GM23338 (cell line): ENCODE measurements at regions not wholly inside any gene's neighbourhood (a gene's known extent, or its start where the extent isn't known, plus 50 kb on each side); places are given as distances from the start of the nearest gene placed in this dataset.

Experiments used
- ATAC-seq: fragments of 200-7000 bp; cut with Tn5 transposase; 3 replicates; pipeline ENCODE4 v1.9.1; 2020
- DNase-seq: peaks from one replicate; pipeline ENCODE4 v3.0.0-alpha.2; 2015; ENCODE audit warnings: low spot score
- H2AFZ ChIP-seq: fragments of 200-600 bp; sonication (generic); 2 replicates; pipeline ENCODE4 v1.8.0; 2016; ENCODE audit warnings: antibody characterized with exemption, mild to moderate bottlenecking, moderate library complexity
- H3F3A ChIP-seq: fragments of 200-600 bp; sonication (generic); replicated peaks from 2 replicates; pipeline ENCODE4 v1.8.0; 2017; ENCODE audit warnings: antibody characterized with exemption, mixed run types, low read depth
- H3K27ac ChIP-seq: fragments of 200-600 bp; sonication (generic); 2 replicates; pipeline ENCODE4 v1.6.1; 2016; ENCODE audit warnings: low read depth
- H3K27me3 ChIP-seq: fragments of 200-600 bp; sonication (generic); 2 replicates; pipeline ENCODE4 v1.8.0; 2016; ENCODE audit warnings: mild to moderate bottlenecking, mixed run types, moderate library complexity; ENCODE audit not compliant: insufficient read depth
- H3K36me3 ChIP-seq: fragments of 200-600 bp; sonication (generic); 2 replicates; pipeline ENCODE4 v1.8.0; 2016; ENCODE audit warnings: mild to moderate bottlenecking; ENCODE audit not compliant: insufficient read depth
- H3K4me1 ChIP-seq: fragments of 200-600 bp; sonication (generic); 2 replicates; pipeline ENCODE4 v1.8.0; 2016; ENCODE audit warnings: mild to moderate bottlenecking, moderate library complexity; ENCODE audit not compliant: insufficient read depth
- H3K4me2 ChIP-seq: fragments of 200-600 bp; sonication (generic); 2 replicates; pipeline ENCODE4 v1.7.1; 2017; ENCODE audit warnings: mixed run types
- H3K4me3 ChIP-seq: fragments of 200-600 bp; sonication (generic); 2 replicates; pipeline ENCODE4 v1.6.1; 2016; ENCODE audit warnings: mixed run types
- H3K79me2 ChIP-seq: fragments of 200-600 bp; sonication (generic); replicated peaks from 2 replicates; pipeline ENCODE4 v1.8.0; 2017; ENCODE audit warnings: mild to moderate bottlenecking; ENCODE audit not compliant: insufficient read depth
- H3K9me2 ChIP-seq: fragments of 200-600 bp; sonication (generic); 2 replicates; pipeline ENCODE4 v1.8.0; 2017; ENCODE audit not compliant: insufficient read depth
- H4K20me1 ChIP-seq: fragments of 200-600 bp; sonication (generic); replicated peaks from 2 replicates; pipeline ENCODE4 v1.8.0; 2017; ENCODE audit warnings: mild to moderate bottlenecking; ENCODE audit not compliant: insufficient read depth
- H3K27ac Mint-ChIP-seq: 2 replicates; pipeline ENCODE4 v1.8.0; 2020; ENCODE audit warnings: inconsistent platforms, mild to moderate bottlenecking, moderate library complexity, mixed read lengths
- H3K27me3 Mint-ChIP-seq: 3 replicates; pipeline ENCODE4 v1.8.0; 2022; ENCODE audit warnings: low read depth, mild to moderate bottlenecking, moderate library complexity, mixed read lengths, inconsistent platforms; ENCODE audit not compliant: insufficient read depth, poor library complexity
- H3K36me3 Mint-ChIP-seq: 3 replicates; pipeline ENCODE4 v1.8.0; 2021; ENCODE audit warnings: low read depth, mild to moderate bottlenecking, inconsistent platforms, moderate library complexity, mixed read lengths
- H3K4me1 Mint-ChIP-seq: 3 replicates; pipeline ENCODE4 v1.8.0; 2020; ENCODE audit warnings: mild to moderate bottlenecking, inconsistent platforms, mixed read lengths
- H3K4me3 Mint-ChIP-seq: 3 replicates; pipeline ENCODE4 v1.8.0; 2021; ENCODE audit warnings: moderate library complexity, mild to moderate bottlenecking, inconsistent platforms, mixed read lengths
- H3K9me3 Mint-ChIP-seq: 3 replicates; pipeline ENCODE4 v1.8.0; 2020; ENCODE audit warnings: moderate library complexity, mild to moderate bottlenecking, inconsistent platforms, mixed read lengths
- CREB1 ChIP-seq: fragments of 250-450 bp; sonication (Bioruptor Pico); IDR thresholded peaks from 2 replicates; pipeline ENCODE4 v1.5.0; 2020; ENCODE audit warnings: low read depth, mild to moderate bottlenecking, moderate library complexity
- EZH2 ChIP-seq: fragments of 200-600 bp; sonication (generic); IDR thresholded peaks from one replicate; pipeline ENCODE4 v1.8.0; 2017; ENCODE audit warnings: antibody characterized with exemption, mild to moderate bottlenecking, low read depth; ENCODE audit not compliant: unreplicated experiment
- EZH2phosphoT487 ChIP-seq: fragments of 200-600 bp; sonication (generic); IDR thresholded peaks from one replicate; pipeline ENCODE4 v1.8.1; 2018; ENCODE audit warnings: antibody characterized with exemption; ENCODE audit not compliant: unreplicated experiment
- JUNB ChIP-seq: IDR thresholded peaks from one replicate; pipeline ENCODE4 v1.6.1; 2016; ENCODE audit warnings: antibody characterized with exemption; ENCODE audit not compliant: unreplicated experiment
- NANOG ChIP-seq: IDR thresholded peaks from 2 replicates; pipeline ENCODE4 v1.6.1; 2016; ENCODE audit warnings: antibody characterized with exemption, borderline replicate concordance
- STAT1 ChIP-seq: IDR thresholded peaks from one replicate; pipeline ENCODE4 v1.6.1; 2016; ENCODE audit warnings: antibody characterized with exemption; ENCODE audit not compliant: unreplicated experiment
- ZNF114 ChIP-seq: fragments of 250-450 bp; sonication (Bioruptor Pico); IDR thresholded peaks from 2 replicates; pipeline ENCODE4 v1.5.0; 2020; ENCODE audit warnings: mild to moderate bottlenecking, moderate library complexity
- ZNF331 ChIP-seq: fragments of 250-450 bp; sonication (Bioruptor Pico); IDR thresholded peaks from 2 replicates; pipeline ENCODE4 v1.5.0; 2020; ENCODE audit warnings: low read depth, mild to moderate bottlenecking, moderate library complexity
- TF ChIP-seq, protein P1 (sequence below): IDR thresholded peaks from 2 replicates; pipeline ENCODE4 v1.6.1; 2016; ENCODE audit warnings: antibody characterized with exemption
- TF ChIP-seq, protein P2 (sequence below): IDR thresholded peaks from one replicate; pipeline ENCODE4 v1.6.1; 2018; ENCODE audit warnings: antibody characterized with exemption; ENCODE audit not compliant: unreplicated experiment
- TF ChIP-seq, protein P3 (sequence below), 2 experiments: fragments of 200-600 bp in 1 of 2; sonication (generic) in 1 of 2; conservative IDR thresholded peaks; 2 replicates each; pipeline versions ENCODE4 v1.5.1 to v1.6.1; 2016 to 2017; ENCODE audit warnings: antibody characterized with exemption in 2 of 2, low read depth in 2 of 2, mild to moderate bottlenecking in 2 of 2, moderate library complexity in 1 of 2

DNA sequence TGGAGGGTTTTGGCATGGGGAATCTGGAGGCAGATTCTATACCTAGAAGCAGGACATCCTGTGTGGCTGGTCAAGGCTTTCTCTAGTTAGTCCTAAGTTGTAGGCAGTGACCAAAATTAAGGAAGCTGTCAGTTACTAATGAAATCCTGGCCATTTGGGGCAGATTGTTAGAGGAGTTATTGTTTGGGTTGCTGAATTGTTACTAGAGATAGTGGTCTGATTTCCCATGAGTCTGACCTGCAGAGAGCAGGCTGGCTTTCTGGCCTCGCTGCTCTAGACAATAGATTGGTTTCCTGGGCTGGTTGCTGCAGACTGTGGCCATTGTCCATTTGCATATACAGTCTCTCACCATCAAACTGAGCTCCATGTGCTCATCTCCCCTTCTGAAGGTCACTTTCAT lies 205.0 kb upstream of the SASH1 start (continued):
- TF ChIP-seq, protein P1, sequence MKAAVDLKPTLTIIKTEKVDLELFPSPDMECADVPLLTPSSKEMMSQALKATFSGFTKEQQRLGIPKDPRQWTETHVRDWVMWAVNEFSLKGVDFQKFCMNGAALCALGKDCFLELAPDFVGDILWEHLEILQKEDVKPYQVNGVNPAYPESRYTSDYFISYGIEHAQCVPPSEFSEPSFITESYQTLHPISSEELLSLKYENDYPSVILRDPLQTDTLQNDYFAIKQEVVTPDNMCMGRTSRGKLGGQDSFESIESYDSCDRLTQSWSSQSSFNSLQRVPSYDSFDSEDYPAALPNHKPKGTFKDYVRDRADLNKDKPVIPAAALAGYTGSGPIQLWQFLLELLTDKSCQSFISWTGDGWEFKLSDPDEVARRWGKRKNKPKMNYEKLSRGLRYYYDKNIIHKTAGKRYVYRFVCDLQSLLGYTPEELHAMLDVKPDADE: no peak
- no peak for TF ChIP-seq EZH2phosphoT487
- TF ChIP-seq ZNF331 (CRISPR knock-in tag): no peak
- TF ChIP-seq, protein P2, sequence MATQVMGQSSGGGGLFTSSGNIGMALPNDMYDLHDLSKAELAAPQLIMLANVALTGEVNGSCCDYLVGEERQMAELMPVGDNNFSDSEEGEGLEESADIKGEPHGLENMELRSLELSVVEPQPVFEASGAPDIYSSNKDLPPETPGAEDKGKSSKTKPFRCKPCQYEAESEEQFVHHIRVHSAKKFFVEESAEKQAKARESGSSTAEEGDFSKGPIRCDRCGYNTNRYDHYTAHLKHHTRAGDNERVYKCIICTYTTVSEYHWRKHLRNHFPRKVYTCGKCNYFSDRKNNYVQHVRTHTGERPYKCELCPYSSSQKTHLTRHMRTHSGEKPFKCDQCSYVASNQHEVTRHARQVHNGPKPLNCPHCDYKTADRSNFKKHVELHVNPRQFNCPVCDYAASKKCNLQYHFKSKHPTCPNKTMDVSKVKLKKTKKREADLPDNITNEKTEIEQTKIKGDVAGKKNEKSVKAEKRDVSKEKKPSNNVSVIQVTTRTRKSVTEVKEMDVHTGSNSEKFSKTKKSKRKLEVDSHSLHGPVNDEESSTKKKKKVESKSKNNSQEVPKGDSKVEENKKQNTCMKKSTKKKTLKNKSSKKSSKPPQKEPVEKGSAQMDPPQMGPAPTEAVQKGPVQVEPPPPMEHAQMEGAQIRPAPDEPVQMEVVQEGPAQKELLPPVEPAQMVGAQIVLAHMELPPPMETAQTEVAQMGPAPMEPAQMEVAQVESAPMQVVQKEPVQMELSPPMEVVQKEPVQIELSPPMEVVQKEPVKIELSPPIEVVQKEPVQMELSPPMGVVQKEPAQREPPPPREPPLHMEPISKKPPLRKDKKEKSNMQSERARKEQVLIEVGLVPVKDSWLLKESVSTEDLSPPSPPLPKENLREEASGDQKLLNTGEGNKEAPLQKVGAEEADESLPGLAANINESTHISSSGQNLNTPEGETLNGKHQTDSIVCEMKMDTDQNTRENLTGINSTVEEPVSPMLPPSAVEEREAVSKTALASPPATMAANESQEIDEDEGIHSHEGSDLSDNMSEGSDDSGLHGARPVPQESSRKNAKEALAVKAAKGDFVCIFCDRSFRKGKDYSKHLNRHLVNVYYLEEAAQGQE: no peak

DNA sequence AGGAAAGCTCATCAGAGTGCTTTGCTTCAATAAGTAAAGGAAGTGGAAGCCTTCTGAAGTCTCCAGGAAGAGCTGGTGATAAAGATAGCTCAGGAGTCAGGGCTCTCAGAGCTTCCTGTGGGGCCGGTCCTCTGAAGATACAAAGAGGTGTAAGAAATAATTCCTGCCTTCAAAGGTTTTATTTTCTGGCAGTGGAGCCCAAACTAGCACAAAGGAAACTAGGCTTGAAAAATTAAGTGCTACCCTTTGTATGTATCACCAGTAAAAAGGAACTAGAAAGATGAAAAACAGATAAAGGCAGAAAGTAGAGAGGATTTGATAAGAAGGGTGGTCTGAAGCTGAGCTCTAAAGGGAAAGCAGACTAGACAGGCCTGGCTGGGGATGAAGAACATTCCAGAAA lies 204.1 kb upstream of the SASH1 start:
- ATAC-seq (no peak), DNase-seq (no peak)
- Mint-ChIP-seq H3K27me3 (peaks cover 4% of the 10 kb centered on the region), H3K4me3 (no peak overlapping the region), H3K4me1 (no peaks in the 10 kb centered on the region), H3K9me3 (peaks cover 5% of the 10 kb centered on the region; the same call in 2 of the 3 replicates), H3K27ac (no peak overlapping the region), H3K36me3 (no peaks in the 10 kb centered on the region)
- Histone ChIP-seq H3K36me3 (no peaks in the 10 kb centered on the region; the same call in 1 of the 2 replicates), H3K27ac (no peak overlapping the region), H3K79me2 (no peaks in the 10 kb centered on the region), H3K4me1 (no peaks in the 10 kb centered on the region), H3F3A (no peaks in the 10 kb centered on the region), H3K4me3 (no peak overlapping the region), H3K9me2 (no peaks in the 10 kb centered on the region), H3K27me3 (no peaks in the 10 kb centered on the region), H3K4me2 (no peak overlapping the region), H2AFZ (0 out of 2 replicates have a peak overlapping the region, but pooled peaks have one; percentile 9), H4K20me1 (no peaks in the 10 kb centered on the region)
- TF ChIP-seq, protein P3, sequence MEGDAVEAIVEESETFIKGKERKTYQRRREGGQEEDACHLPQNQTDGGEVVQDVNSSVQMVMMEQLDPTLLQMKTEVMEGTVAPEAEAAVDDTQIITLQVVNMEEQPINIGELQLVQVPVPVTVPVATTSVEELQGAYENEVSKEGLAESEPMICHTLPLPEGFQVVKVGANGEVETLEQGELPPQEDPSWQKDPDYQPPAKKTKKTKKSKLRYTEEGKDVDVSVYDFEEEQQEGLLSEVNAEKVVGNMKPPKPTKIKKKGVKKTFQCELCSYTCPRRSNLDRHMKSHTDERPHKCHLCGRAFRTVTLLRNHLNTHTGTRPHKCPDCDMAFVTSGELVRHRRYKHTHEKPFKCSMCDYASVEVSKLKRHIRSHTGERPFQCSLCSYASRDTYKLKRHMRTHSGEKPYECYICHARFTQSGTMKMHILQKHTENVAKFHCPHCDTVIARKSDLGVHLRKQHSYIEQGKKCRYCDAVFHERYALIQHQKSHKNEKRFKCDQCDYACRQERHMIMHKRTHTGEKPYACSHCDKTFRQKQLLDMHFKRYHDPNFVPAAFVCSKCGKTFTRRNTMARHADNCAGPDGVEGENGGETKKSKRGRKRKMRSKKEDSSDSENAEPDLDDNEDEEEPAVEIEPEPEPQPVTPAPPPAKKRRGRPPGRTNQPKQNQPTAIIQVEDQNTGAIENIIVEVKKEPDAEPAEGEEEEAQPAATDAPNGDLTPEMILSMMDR (conservative IDR thresholded peaks at IDR 0.05; ENCODE audit: low read depth in 2 of 2): no peak
- TF ChIP-seq JUNB: no peak
- TF ChIP-seq, protein P2: no peak
- no peak for TF ChIP-seq NANOG
- no peak for TF ChIP-seq ZNF114 (CRISPR knock-in tag)
- TF ChIP-seq EZH2: no peak
- TF ChIP-seq STAT1: no peak
- TF ChIP-seq CREB1 (CRISPR knock-in tag): no peak
